ENCODE measurements at regions not wholly inside any gene's neighbourhood (a gene's known extent, or its start where the extent isn't known, plus 50 kb on each side); places are given as distances from the start of the nearest gene placed in this dataset.

- no peaks in the 10 kb centered on the region for H3K9me3 Mint-ChIP-seq (ENCODE audit: unreplicated experiment)
- H3K27me3 Mint-ChIP-seq (ENCODE audit: unreplicated experiment) = no peaks in the 10 kb centered on the region
- H3K27ac Mint-ChIP-seq (ENCODE audit: unreplicated experiment) = no peak overlapping the region
- no peak for DNase-seq (ENCODE audit: low spot score)
- H3K4me1 Mint-ChIP-seq (ENCODE audit: unreplicated experiment) = no peaks in the 10 kb centered on the region
- TF ChIP-seq, protein P1, sequence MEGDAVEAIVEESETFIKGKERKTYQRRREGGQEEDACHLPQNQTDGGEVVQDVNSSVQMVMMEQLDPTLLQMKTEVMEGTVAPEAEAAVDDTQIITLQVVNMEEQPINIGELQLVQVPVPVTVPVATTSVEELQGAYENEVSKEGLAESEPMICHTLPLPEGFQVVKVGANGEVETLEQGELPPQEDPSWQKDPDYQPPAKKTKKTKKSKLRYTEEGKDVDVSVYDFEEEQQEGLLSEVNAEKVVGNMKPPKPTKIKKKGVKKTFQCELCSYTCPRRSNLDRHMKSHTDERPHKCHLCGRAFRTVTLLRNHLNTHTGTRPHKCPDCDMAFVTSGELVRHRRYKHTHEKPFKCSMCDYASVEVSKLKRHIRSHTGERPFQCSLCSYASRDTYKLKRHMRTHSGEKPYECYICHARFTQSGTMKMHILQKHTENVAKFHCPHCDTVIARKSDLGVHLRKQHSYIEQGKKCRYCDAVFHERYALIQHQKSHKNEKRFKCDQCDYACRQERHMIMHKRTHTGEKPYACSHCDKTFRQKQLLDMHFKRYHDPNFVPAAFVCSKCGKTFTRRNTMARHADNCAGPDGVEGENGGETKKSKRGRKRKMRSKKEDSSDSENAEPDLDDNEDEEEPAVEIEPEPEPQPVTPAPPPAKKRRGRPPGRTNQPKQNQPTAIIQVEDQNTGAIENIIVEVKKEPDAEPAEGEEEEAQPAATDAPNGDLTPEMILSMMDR (IDR thresholded peaks at IDR 0.05; ENCODE audit: unreplicated experiment) = no peak
- no peaks in the 10 kb centered on the region for H3K36me3 Mint-ChIP-seq (ENCODE audit: low read depth, unreplicated experiment)
- no peak overlapping the region for H3K4me3 Mint-ChIP-seq (ENCODE audit: unreplicated experiment)
These were observed 285.9 kb downstream of the SLC7A11 start for GRCh38 chr4:137956256-137956655.

- Mint-ChIP-seq H3K4me3 (ENCODE audit: unreplicated experiment) (no peak overlapping the region), H3K4me1 (ENCODE audit: unreplicated experiment) (no peaks in the 10 kb centered on the region), H3K9me3 (ENCODE audit: unreplicated experiment) (no peaks in the 10 kb centered on the region), H3K27ac (ENCODE audit: unreplicated experiment) (no peak overlapping the region), H3K27me3 (ENCODE audit: unreplicated experiment) (no peaks in the 10 kb centered on the region), H3K36me3 (ENCODE audit: low read depth, unreplicated experiment) (no peaks in the 10 kb centered on the region)
- no peak for DNase-seq (ENCODE audit: low spot score)
- TF ChIP-seq, protein P1 (IDR thresholded peaks at IDR 0.05; ENCODE audit: unreplicated experiment) = no peak
These were observed 286.6 kb downstream of the SLC7A11 start for GRCh38 chr4:137955595-137955994.

GRCh38 chr4:137952116-137952515 lies 290.0 kb downstream of the SLC7A11 start:
- Mint-ChIP-seq H3K4me3 (ENCODE audit: unreplicated experiment) (no peak overlapping the region), H3K4me1 (ENCODE audit: unreplicated experiment) (no peaks in the 10 kb centered on the region), H3K27me3 (ENCODE audit: unreplicated experiment) (no peaks in the 10 kb centered on the region), H3K9me3 (ENCODE audit: unreplicated experiment) (no peaks in the 10 kb centered on the region), H3K27ac (ENCODE audit: unreplicated experiment) (no peak overlapping the region), H3K36me3 (ENCODE audit: low read depth, unreplicated experiment) (no peaks in the 10 kb centered on the region)
- no peak for DNase-seq (ENCODE audit: low spot score)
- TF ChIP-seq, protein P1 (IDR thresholded peaks at IDR 0.05; ENCODE audit: unreplicated experiment) = no peak

- no peak overlapping the region for H3K27ac Mint-ChIP-seq (ENCODE audit: unreplicated experiment)
- H3K4me3 Mint-ChIP-seq (ENCODE audit: unreplicated experiment) = no peak overlapping the region
- H3K4me1 Mint-ChIP-seq (ENCODE audit: unreplicated experiment) = no peaks in the 10 kb centered on the region
- no peaks in the 10 kb centered on the region for H3K9me3 Mint-ChIP-seq (ENCODE audit: unreplicated experiment)
- TF ChIP-seq, protein P1 (IDR thresholded peaks at IDR 0.05; ENCODE audit: unreplicated experiment) = no peak
- H3K36me3 Mint-ChIP-seq (ENCODE audit: low read depth, unreplicated experiment) = no peaks in the 10 kb centered on the region
- H3K27me3 Mint-ChIP-seq (ENCODE audit: unreplicated experiment) = no peaks in the 10 kb centered on the region
- DNase-seq (ENCODE audit: low spot score) = no peak
These were observed 291.9 kb downstream of the SLC7A11 start for GRCh38 chr4:137950286-137950685.

DNA sequence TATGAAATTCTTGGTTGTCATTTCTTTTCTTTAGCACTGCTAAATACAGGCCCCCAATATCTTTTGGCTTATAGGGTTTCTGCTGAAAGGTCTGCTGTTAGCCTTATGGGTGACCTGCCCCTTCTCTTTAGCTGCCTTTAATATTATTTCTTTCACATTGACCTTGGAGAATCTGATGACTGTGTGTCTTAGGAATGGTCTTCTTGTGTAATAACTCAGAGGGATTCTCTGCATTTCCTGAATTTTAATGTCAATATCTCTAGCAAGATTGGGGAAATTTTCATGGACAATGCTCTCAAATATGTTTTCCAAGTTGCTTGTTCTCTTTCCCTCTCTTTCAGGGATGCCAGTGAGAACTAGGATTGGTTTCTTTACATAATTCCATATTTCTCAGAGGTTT lies 292.4 kb downstream of the SLC7A11 start:
- Mint-ChIP-seq H3K36me3 (ENCODE audit: low read depth, unreplicated experiment) (no peaks in the 10 kb centered on the region), H3K27ac (ENCODE audit: unreplicated experiment) (no peak overlapping the region), H3K27me3 (ENCODE audit: unreplicated experiment) (no peaks in the 10 kb centered on the region), H3K4me3 (ENCODE audit: unreplicated experiment) (no peak overlapping the region), H3K4me1 (ENCODE audit: unreplicated experiment) (no peaks in the 10 kb centered on the region), H3K9me3 (ENCODE audit: unreplicated experiment) (no peaks in the 10 kb centered on the region)
- DNase-seq (ENCODE audit: low spot score) = no peak
- TF ChIP-seq, protein P1 (IDR thresholded peaks at IDR 0.05; ENCODE audit: unreplicated experiment) = no peak
